HG03575 (cell line): ENCODE measurements at regions not wholly inside any gene's neighbourhood (a gene's known extent, or its start where the extent isn't known, plus 50 kb on each side); places are given as distances from the start of the nearest gene placed in this dataset.

Experiments
- ATAC-seq: cut with Tn5 transposase; IDR thresholded peaks from one replicate; pipeline ENCODE4 v1.9.1; 2021; ENCODE audit not compliant: unreplicated experiment, insufficient number of reproducible peaks, low FRiP score; ENCODE audit errors: extremely low read depth

DNA sequence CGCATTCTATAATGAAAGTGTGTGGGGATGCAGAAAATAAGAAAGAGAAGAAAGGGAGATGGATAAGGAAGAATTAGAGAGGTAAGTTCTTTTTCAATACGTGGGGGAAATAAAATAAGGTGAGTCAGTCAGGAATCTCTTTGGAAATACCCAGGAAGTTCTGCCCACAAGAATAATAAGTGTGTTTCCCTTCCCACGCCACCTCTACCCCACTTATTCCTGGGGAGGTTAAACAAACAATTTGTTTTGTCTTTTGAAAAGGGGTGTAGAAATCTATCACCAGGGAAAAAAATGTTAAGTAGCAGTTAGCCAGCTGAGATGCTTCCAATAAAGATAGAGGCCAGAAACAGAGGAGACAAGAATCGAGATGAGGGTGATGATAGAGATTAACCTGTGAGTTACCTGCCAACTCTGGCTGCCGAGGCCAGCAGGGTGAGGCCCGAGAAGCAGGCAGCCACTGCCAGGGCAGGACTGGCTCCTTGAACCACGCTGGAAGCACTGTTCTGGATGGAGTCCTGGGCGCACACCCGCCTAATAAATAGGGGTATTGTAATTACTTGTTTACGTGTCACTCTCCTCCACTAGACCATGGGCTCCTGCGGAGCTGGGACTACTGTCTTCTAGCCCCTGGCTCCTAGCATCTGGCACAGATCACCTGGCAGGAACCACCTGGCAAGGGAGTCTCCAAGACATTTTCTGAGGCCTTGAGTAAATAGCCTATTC is 191.3 kb downstream of the FGFR2 start:
- no peak for ATAC-seq

DNA sequence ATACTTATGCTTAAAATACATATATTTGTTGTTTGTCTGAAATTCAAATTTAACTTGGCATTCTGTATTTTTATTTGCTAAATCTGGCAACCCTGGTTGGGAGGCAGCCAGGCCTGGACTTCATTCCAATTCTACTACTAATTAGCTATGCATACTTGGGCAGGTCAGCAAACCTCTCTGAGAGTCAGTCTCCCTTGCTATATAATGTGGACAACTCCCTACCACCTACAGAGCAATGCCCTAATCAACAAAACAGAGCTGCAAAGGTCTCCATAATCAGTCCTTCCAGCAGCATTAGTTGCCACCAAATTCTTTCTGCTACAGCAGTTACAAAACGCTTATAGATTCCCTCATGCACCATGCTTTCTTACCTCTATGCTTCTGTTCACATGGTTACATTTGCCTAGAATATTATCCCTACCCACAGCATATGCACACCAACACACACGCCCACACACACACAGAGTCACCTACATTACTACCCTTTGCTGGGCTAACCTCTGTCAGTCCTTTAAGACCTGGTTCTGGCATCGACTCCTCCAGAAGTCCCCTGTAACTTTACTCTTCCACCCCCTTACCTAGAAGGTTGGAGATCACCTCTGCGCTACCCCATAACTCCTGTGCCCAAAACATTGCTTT is 188.7 kb downstream of the FGFR2 start:
- no peak for ATAC-seq

DNA sequence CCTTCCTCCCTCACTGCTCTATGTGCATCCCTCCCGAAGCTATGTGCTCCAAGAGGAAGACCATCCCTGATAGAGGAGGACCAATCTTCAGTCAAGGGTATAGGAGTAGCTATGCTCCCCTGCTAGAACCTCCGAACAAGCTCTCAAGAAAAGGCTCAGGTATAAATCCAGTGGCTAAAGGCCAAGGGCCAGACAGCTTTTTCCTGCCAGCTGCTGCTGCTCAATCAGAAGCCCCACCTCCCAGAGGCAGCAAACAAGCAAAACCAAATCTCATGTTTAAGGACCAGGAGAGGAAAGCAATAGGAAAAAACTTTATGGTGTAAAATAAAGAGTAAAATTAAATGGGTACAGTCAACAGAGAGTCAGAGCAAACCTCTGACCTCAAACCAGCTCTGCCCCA is 187.2 kb downstream of the FGFR2 start:
- no peak for ATAC-seq

DNA sequence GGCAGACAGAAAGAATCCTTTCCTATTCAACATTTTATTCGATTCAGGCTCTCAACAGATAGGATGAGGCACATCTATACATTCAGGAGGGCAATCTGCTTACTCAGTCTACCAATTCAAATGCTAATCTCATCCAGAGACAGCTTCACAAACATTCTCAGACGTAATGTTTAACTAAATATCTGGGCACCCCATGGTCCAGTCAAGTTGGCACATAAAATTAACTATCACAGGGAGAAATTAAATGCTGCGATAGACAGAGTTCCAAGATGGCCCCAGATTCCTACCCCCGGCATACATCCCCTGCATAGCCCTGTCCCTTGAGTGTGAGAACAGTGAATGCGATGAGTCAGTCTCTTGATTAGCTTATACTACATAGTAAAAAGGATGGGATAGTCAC is 184.3 kb downstream of the FGFR2 start:
- no peak for ATAC-seq

DNA sequence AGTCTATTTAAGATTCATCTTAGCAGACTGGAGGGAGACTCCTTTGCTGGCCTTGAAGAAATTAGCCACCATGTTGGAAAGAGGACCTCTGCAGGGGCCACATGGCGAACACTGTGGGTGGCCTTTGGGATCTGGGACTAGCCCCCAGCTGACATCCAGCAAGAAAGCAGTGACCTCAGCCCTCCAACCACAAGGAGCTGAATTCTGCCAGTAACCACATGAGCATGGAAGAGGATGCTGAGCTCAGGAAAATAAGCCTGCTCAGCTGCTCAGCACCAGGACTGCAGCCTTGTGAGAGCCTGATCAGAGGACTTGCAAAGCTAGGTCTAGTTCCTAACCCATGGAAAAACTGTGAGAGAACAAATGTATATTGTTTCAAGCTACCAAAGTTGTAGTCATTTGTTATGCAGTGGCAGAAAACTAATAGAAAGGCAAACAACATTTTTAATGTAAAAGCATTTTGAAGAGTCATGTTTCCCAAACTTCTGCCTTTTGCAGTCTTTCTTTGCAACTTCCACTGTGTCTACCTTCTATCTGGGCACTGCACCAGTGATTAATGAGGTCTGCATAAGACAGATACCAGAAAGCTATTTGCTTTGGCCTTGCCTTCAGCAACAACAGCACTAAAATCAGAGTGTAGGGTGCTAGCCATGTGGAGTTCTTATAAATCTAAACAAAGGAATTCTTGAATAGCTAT is 183.7 kb downstream of the FGFR2 start:
- no peak for ATAC-seq

DNA sequence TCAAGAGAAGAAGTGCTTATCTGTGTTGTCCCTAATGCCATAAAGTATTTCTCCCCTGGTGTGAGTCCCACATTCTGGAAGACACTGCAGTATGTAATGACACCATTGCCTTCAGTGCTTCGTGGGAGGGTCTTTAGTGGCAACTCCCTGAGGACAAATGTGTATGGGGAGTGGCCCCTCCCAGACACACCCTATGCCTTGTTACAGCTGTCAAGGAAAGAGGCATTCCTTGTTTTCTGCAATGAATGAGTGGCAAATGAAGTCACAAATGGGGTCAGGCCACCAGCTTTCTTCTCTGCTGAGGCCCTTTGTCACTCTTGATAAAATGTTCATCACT is 183.2 kb downstream of the FGFR2 start:
- no peak for ATAC-seq

DNA sequence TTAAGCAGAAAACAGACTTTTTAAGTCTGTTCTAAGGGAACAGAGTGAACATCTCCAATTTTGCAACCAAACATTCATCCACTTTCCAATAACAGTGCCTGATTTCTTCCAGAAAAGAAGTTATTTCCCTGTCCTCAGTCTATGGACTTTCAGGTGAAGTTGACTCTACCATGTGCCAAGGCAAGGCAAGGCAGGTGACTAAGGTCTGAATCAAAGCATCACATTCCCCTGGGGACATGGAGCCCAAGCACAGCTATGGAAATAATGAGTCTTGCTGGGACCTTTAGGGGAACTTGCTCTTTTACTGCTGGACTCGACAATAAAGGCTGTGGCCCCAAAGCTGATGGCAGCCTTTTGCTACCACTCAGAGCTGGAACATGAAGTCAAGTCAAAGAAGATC is 182.2 kb downstream of the FGFR2 start:
- ATAC-seq, result no peak

DNA sequence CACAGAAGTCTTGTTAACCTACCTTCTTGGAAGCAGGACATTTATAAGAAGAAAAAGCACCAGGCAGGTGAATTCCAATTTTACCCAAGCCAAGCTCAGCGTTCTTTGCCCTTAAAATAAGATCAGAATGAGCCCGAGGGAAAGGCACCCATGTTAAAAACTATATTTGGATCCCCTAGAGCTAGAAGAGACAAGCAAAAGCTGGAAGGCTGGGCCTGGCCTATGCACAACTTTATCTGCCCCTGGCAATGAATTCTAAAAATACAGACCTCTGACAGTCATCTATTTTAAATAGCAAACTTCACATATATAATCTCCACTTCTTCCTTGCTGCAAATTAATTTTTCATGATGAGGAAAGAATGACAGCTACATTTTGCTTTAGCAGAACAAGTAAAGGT is 180.9 kb downstream of the FGFR2 start:
- ATAC-seq, result no peak

DNA sequence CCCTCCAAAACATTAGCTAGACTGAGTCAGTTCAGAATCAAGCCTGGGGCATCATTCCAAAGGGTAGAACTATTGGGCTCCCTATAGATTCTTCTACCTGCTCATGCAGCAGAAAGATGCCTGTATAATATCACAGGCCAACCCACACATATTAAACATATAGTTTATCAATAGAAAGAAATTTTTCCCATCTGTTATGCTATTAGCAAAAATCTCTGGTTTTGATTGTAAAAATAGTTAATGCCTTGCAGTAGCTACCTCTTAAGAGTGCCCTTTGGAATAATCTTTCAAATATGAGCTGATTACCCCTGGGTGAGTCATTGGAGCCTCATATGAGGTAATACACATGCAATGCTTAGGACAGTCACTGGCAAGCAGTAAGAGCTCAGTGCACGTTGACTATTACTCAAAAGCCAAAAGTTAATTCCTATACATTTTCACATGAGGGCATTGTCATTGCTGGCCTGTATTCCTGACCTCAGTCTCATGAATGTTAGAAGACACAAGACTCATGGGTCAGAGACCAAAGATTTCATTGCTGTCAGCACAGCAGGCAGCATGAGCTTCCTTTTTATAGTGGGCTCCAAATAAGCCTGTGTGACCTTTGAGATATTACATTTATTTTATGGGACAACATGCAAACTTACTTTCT is 180.0 kb downstream of the FGFR2 start:
- ATAC-seq, result no peak

DNA sequence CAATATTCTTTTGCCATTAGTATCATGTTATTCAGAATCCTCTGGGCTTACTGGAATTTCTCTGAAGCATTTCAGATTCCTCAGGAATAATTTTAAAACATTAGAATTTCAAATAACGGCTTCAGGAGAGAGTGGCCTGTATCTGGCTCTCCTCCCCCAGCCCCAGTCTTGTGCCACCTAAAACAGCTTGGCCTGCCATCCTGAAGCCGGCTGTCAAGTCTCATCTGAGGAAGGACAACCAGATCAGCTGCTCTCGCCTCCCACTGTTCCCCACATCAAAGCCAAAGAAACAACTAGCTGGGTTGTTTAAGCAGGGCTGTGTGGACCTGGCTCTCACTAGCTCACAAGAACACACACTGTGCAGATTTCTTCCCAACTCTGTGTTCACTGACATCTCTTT is 178.2 kb downstream of the FGFR2 start:
- ATAC-seq, result no peak

DNA sequence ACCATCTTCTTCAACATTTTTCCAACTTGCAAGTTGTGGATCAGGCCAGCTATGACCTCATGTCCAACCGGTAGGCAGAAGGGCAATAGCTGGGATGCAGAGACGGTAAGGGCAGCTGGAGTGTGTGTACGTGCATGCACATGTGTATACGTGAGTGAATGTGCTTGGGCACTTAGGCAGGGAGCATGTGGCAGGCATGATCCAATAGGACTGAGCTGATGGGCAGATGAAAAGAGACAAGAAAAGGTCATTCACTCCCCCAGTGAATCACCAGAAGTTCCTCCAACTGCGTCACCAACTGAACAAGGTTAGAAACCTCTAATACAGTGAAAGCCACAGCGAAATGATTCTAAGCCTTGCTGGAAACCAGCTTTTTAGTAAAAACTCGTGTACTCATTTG is 176.1 kb downstream of the FGFR2 start:
- no peak for ATAC-seq

DNA sequence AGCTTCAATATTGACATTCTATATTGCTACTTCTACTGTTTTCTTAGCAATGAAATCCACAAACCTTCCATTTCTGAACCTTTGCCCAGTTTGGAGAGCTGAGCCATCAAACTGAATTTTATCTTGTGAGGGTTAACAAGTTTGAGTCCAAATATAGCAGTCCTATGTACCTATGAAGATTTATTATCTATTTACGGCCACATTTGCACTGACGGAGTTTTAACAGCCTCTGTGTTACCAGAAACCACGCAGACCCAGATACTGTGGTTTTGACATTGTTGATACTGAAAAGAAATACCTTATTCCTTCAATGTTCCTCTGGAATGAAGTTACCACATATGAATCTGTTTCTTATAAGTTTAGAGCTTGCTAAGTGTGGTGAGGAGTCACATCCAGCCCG is 172.6 kb downstream of the FGFR2 start:
- no peak for ATAC-seq

DNA sequence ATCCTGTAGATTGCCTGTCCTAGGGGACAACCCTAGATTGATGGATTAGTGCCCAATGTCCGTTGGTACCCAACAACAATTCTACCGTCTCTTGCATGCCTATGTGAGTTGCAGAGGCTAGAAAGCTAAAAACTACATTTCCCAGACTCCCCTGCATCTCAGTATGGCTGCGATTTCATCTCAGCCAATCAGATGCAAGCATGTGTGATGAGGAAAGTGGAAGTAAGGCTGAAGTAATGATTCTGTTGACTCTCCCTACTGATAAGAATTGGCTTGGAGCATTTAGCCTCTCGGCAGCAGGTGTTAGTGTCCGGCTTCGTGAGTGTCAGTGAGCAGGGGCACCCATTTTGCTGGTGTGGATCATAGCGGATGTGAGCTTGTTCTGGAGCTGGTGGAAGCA is 171.9 kb downstream of the FGFR2 start:
- no peak for ATAC-seq
